GM19035 (cell line): ENCODE measurements at regions not wholly inside any gene's neighbourhood (a gene's known extent, or its start where the extent isn't known, plus 50 kb on each side); places are given as distances from the start of the nearest gene placed in this dataset.

Source experiments
- ATAC-seq: cut with Tn5 transposase; IDR thresholded peaks from one replicate; pipeline ENCODE4 v1.9.1; 2021; ENCODE audit not compliant: unreplicated experiment

DNA sequence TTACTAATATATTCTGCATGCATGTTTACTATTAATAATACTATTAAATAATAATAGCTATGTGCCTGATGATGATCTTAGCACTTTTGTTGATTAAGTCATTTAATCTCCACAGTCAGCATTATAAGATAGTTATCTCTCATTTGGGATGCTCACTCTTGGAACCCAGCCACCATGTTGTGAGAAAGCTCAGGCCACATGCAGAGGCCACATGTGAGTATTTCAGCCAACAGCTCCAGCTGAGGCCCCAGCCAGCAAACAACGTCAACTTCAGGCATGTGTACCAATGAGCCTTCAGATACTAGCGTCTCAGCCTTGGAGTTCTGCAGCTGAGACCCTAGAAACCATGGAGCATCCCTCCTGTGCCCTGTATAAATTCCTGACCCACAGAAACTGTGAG, 798.1 kb upstream of the LRRC4C start:
- ATAC-seq, result no peak

DNA sequence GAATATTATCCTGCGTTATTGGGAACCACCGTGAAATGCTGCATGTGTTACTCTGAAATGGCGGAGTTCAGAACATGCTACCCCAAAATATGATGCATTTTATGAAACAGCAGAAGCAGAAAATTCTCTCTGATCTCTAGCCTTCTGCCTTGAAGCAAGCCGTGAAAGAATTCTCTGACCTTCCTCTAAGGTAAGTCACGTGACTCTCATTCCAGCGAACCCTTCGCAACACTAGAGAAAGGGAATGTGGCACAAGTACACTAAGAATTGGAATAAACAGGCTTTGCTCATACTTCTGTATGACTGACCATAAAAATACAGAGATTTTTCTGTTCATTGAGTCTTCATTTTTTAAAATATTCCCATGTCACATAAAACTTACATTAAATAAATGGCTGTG, 805.6 kb upstream of the LRRC4C start:
- ATAC-seq, result no peak

DNA sequence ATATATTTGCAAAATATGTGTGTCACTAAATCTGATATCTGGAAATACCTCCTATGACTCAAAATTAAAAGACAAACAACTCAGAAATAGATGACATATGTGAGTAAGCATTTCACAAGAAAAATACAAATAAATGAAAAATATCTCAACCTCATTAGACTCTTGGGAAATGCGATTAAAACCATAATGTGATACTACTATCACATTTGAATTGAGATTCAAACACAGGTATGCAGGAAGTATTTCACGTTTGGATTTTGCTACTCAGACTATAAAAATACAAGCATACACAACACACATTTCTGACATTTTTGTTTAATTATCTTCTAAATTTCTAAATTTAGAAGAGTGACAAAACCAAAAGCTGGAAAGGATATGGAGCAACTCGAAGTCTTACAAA, 811.9 kb upstream of the LRRC4C start:
- ATAC-seq, result no peak

DNA sequence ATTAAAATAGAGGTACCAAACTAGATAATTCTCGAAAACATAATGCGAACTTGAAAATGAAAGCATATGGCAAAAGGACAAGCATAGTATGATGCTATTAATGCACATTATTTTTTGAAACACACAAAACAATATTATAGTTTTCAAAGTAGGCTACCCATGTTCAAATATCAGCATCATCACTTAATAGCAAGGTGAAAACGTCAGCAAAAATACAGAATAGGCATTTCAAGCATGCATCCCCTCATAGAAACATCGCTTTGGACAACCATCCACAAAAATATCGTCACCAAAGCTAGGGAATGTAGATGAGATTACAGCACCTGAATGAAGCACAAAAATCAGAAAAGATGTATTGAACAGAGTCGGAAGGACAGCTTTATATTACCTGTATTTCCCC, 814.5 kb upstream of the LRRC4C start:
- no peak for ATAC-seq

DNA sequence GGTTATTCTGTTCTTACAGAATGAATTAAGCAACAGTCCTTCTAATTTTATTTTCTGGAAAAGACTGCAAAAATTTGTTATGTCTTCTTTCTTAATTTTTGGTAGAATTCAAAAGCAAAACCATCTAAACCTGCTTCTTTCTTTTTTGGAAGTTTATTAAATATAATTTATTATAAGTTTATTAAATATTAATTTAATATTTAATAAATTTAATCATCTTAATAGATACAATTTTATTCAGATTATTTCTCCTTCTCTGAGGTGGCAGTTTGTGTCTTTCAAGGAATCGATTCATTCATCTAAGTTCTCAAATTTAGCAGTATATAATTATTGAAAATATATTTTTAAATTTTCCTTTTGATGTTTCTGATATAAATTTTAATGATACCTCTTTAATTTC, 837.5 kb upstream of the LRRC4C start:
- no peak for ATAC-seq

DNA sequence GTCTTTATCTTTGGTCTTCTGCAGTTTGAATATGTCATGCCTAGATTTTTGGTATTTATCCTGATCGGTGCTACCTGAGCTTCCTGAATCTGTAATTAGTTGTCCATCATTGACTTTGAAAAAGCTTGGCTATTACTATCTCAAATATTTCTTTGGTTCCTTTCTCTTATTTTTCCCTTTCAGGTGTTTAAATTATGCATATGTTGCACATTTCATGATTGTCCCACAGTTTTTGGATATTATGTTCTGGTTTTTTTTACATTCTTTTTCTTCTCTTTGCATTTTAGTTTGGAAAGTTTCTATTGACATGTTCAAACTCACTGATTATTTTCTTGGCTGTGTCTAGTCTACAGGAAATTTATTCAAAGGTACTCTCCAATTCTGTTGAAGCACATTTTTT, 840.3 kb upstream of the LRRC4C start:
- ATAC-seq, result no peak

DNA sequence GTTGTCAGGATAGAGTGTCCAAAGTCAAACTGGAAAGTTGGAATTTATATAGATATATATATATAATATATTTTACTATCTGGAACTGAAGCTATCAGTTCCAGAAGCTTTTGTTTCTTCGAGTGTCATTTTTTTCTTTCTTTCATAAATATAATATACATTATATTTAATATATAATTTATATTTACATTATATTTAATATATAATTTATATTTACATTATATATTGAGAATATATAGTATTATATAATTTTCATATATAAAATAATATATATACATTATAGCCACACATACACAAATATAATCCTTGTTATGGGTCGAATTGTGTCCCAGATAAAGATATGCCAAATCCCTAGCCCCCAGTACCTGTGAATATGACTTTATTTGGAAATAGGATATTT, 842.3 kb upstream of the LRRC4C start:
- ATAC-seq, result no peak

DNA sequence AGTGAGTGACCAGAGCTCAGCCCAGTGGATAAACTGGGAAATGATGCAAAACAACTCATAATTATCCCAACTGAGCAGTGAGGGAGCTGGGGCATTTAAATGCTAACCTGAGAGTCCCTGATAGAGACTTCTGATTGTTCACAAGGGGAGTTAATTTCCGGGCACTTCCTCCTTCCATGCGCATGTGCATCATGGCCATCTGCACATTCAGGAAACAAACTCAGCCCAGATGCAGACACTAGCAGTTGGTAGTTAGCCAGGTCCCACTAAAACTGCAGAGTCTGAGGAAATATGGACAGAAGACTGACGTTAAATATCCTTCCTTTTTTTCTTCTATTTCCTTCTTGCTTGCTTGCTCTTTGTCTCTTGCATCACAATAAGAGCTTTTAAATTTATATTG, 852.1 kb upstream of the LRRC4C start:
- ATAC-seq, result no peak

DNA sequence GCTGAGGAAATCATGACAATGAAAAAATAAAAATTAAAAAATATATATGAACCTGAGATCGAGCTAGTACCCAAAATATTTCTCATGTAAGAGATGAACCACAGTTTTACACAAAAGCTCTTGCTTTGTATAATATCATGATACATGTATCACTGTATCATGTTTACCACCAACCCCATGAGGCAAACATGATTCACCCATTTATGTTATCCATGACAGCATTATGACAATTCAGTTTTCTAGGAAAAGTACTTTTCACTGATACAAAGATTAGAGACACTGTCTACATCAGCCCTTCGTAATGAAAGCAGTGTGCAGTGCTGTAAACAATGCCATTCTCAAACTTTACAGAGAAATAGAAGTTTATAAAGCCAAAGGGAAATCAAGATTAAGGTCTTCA, 852.5 kb upstream of the LRRC4C start:
- ATAC-seq, result no peak

DNA sequence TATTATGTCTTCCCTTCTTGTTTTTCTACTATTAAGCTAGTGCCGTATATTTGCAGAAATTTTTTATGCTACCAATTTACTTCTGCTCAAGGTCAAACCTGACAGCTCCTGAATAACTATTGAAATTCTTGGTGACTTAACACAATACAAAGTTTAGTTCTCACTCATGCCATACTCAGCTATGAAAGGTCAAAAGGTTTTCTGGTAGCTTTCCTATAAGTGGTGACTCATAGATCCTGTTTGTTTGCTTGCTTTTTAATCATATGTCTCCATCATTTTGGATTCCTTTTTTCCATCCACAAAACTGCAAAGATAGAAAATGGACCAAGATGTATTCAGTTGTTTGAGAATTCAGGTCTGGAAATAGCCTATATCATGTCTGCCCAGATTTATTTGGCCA, 855.8 kb upstream of the LRRC4C start:
- ATAC-seq, result no peak

DNA sequence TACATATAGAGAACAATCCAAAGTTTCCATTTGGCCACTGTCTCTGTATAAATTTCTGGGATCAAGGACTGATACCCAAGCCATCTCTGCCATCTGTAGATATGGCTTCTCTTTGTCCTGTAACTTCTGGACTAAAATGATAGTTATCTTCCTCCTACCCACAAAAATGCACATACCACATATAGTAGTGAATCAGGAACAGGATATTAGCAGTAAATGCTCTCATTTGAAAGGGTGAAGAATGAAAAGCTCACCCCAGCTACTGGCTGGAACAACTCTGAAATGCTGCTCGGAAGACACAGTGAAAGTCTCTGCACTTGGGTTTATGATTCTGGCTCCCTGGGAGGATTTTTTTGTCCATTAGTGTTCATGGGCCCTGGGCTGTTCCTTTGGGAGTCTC, 856.4 kb upstream of the LRRC4C start:
- no peak for ATAC-seq

DNA sequence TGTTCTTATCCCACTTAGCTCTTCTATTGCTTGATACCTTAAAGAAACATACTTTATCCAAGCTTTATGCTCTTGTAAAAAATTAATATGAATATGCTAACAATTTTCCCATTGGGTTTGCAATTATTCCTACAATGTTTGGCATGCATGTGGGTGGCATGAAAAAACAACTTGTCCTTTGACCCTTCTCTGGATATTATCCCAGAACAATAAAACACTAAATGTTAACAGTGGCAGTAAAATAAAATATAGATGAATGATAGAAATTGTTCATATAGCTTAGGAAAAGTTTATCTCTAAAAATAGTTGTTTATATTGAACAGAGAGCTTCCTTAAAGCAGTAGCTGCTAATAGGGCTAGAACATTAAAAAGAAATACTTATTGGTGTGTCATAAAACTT, 860.5 kb upstream of the LRRC4C start:
- ATAC-seq, result no peak

DNA sequence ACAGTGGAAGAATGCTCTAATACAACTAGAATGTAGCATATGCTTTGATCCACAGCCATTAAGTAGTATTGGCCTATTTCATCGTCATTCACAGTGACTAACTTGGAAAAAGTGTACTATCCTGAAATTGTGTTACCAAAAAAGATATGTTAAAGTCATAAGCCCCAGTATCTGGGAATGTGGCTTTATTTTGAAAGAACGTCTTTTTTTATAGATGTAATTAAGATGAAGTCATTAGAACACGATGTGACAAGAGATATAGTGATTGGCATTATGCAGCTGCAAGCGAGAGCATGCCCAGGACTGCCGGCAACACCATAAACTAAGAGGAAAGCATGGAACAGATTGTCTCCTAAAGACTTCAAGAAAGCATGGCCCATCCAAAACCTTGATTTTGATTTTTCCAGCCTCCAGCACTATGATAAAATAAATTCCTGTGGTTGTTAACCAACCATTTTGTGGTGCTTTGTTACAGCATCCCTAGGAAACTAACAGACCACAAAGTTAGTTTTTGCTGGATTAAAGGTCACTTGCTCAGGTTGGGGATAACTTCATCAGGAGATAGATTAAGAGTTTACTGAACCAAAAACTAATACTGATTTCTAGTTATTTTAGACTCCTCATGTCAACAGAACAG, 870.6 kb upstream of the LRRC4C start:
- ATAC-seq, result no peak

DNA sequence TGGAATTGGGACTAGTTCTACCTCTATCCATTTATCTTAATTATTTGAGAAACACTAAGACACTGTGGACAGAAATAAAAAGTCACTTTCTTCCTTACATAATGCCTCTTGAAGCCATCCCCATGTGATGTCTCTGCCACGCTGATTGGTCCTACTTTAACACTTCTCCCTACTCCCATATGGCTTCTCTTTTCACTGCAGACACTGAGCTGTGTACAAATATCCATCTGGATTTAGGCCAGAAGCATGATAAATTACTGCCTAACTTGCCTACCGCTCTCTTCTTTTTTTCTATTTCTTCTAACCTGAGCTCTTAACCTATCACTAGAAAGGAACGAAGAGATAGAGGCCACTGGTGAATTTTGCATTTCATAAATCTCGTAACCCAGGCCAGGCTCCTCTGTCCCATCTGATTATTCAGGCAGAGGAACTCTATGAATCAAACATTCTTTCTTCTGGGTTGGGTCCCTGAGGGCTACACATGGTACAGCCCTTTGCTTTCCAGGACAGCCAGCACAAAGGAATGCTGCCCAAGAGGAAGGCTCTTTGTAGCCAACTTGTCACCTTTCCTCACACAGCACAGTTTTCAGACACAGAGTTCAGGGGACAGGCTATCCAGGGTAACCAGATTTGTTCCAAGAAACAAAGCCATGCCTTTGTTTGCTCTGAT, 878.5 kb upstream of the LRRC4C start:
- no peak for ATAC-seq

DNA sequence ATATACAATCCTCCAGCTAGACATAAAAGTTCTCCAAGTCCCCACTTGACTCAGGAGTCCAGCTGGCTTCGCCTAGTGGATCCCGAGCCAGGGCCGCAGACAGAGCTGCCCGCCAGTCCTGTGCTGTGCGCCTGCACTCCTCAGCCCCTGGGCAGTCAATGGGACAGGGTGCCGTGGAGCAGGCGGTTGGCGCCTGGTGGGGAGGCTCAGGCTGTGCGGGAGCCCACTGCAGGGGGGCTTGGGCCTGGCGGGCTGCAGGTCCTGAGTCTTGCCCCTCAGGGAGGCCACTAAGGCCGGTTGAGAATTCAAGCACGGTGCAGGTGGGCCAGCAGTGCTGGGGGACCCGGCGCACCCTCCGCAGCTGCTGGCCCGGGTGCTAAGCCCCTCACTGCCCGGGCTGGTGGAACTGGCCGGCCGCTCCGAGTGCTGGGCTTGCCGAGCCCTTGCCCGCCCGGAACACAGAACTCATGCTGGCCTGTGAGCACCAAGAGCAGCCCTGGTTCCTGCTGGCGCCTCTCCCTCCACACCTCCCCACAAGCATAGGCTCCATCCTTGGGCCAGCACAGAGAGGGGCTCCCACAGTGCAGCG, 884.8 kb upstream of the LRRC4C start:
- no peak for ATAC-seq

DNA sequence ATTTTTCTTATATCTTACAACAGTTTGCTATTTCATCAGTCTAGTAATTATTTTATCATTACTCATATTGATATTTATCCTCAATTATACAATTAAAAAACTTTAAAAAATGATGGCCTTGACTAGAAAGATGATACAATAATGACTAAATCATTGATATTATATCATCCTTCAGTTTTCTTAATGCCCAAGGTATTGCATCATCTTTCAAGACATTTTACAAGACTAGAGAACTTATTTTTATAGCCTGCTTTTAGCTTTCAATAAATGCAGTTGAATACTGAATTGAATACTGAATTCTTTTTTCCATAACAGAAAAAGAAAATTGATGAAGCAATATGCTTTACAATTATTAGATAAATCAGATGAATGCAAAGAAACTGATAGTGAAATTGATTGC, 886.5 kb upstream of the LRRC4C start:
- ATAC-seq, result no peak

DNA sequence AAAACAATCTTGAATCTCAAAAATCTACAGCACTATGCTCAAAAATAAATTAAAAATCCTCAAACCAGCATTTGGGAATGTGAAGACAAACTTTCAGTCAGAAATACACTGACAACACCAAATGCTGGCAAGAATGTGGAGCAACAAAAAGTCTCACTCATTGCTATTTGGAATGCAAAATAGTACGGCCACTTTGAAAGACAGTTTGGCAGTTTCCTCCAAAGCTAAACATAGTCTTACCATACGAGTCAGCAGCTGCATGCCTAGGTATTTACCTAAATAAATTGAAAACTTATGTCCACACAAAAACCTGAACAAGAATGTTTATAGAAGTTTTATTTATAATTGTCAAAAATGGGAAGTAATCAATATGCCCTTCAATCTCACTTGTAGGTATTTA, 904.2 kb upstream of the LRRC4C start:
- ATAC-seq, result no peak

DNA sequence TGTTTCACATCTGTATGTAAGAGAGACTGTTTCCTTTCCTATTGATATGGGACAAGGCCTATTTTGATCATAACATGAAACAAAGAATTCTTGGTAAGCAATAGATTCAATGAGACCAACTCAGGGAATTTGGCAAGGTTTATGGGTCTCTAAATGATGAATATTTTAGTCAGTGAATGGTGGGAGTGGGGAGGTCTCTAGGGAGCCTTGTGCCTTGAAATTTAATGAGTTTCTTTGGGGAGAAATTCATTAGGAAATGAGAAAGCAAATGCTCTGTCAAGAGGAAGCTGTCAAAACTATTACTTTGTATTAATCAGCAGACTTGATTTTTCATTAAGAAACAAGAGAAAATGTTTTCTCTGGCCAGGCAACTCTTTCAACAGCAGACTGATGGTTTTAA, 921.7 kb upstream of the API5 start:
- no peak for ATAC-seq

DNA sequence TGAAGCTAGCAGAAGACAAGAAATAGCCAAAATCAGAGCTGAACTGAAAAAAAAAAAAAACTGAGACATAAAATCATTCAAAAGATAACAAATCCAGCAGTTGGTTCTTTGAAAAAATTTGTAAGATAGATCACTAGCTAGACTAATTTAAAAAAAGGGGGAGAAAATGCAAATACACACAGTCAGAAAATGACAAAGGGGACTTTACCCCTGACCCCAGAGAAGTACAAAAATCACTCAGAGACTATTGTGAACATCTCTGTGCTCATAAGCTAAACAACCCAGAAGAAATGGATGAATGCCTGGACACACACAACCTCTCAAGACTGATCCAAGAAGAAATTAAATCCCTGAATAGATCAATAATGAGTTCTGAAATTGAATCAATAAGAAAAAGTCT, 914.3 kb upstream of the API5 start:
- ATAC-seq, result no peak

DNA sequence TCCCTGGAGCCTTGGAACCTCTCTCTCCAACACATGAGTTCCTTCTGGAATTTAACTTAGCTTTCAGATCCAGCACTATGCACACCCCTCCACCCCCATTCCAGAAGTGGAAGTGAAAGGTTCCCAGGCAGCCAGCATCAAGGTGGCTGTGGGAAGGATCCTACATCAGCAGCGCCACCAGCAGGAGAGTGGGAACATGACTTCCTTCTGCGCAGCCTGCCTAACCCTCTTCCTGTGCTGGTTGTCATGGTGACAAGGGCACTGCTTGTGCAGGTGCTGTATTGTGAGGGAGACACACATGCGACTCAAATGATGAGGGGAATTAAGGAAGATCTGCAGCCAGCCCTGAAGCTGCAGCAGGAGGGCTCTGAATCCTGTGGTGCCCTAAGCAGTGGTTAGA, 904.5 kb upstream of the API5 start:
- no peak for ATAC-seq

DNA sequence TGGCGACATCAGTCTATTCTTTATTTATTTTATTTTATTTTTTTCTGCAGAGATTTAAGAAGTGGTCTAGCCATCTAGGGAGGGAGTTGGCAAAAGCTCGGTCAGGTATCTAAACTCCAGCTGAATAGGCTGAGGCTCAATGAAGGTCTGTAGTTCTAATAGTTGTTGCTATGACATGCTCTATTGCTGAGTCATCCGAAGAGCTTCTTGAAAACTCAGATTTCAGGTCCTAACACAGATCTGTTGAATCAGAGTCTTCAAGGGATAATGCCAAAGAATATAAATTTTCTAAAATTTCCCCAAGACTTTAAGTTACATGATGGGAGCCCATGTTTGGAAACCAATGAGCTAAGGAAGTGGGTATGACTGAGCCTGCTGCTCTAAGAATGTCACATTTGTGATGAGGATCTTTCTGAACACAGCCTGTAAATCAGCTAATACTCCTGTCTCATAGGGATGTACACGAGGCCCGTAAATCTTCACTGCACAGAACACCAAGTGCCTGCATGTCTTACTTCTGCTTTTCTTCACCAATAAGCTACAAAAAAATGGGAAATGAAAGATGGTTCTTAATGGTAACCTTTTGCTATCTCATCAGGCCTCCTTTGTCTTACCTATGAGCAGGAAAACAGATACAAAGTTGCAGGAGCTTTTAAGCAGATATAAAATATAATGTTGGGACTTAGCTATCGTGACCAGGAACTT, 901.4 kb upstream of the API5 start:
- ATAC-seq, result no peak

DNA sequence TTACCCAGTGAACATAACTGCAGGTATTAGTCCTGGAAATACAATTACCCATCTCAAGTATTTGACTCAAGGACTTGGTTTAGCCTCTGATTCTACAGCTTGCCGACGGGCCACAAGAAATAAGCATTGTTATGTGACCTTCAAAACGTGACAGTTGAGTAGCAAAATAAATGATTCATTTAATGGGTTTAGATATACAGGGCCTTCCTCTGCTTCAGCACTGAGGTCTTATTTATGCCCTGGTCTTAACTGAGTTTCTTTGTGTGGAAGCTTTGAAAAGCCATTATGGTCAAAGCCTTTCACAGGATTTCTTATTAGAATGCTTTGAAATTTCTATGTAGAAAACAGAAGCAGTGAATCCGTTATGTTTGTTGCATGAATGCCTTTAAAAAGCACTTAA, 899.2 kb upstream of the API5 start:
- no peak for ATAC-seq
